Thyroid gland (tissue), 4 donors: ENCODE measurements at regions not wholly inside any gene's neighbourhood (a gene's known extent, or its start where the extent isn't known, plus 50 kb on each side); places are given as distances from the start of the nearest gene placed in this dataset.
A peak's percentile ranks its signal among the peaks of the same experiment; 100 is the strongest.

ENCODE experiments used
- DNase-seq, 2 donors: peaks; one replicate each; pipeline ENCODE4 v3.0.0-alpha.2; 2019
- H3K27ac ChIP-seq, 3 donors: fragments of 200-600 bp; sonication (generic); 1 replicate in 2 of 3; 2 replicates in 1 of 3; pipeline ENCODE4 v1.5.1; 2016 to 2019; ENCODE audit warnings: mild to moderate bottlenecking in 1 of 3, moderate library complexity in 1 of 3
- H3K27me3 ChIP-seq: fragments of 200-600 bp; sonication (generic); one replicate; pipeline ENCODE4 v1.5.1; 2019
- H3K36me3 ChIP-seq, 2 donors: fragments of 200-600 bp; sonication (generic); one replicate each; pipeline ENCODE4 v1.5.1; 2016 to 2019
- H3K4me1 ChIP-seq, 2 donors: fragments of 200-600 bp; sonication (generic); one replicate each; pipeline ENCODE4 v1.5.1; 2017 to 2019
- H3K4me3 ChIP-seq, 3 donors: fragments of 200-600 bp; sonication (generic); replicated peaks in 1 of 3; 1 replicate in 2 of 3; 2 replicates in 1 of 3; pipeline ENCODE4 v1.5.1; 2016; ENCODE audit warnings: mild to moderate bottlenecking in 1 of 3
- H3K9me3 ChIP-seq: fragments of 200-600 bp; sonication (generic); one replicate; pipeline ENCODE4 v1.5.1; 2017
- CTCF ChIP-seq, 6 experiments: fragments of 200-600 bp in 3 of 6; fragments of 450-650 bp in 3 of 6; sonication (generic) in 3 of 6; IDR thresholded peaks; one replicate each; pipeline ENCODE4 v1.5.1; 2016 to 2019; ENCODE audit warnings: antibody characterized with exemption in 6 of 6, mild to moderate bottlenecking in 2 of 6, inconsistent platforms in 1 of 6, moderate library complexity in 1 of 6
- POLR2A ChIP-seq, 2 donors: fragments of 450-650 bp; IDR thresholded peaks; one replicate each; pipeline ENCODE4 v1.6.1; 2017; ENCODE audit warnings: antibody characterized with exemption in 2 of 2, mild to moderate bottlenecking in 2 of 2, moderate library complexity in 1 of 2
- WGBS, 2 donors: methylation state at CpG; one replicate each; pipeline ENCODE4 v1.1.5; 2017; 5-methylcytosine and 5-hydroxymethylcytosine counted together
- intact Hi-C: fragments of 100-400 bp; cut with DNase I; formaldehyde crosslinking; loops from one replicate; pipeline ENCODE4 v1.15.1; 2023

GRCh38 chr1:87940421-87940820 is 611.7 kb downstream of the LMO4 start:
- no peaks in the 10 kb centered on the region for H3K4me1 ChIP-seq
- no peak for DNase-seq
- no peaks in the 10 kb centered on the region for H3K36me3 ChIP-seq
- intact Hi-C loops, result no loop called here
- H3K27ac ChIP-seq, result no peak overlapping the region
- TF ChIP-seq POLR2A (IDR thresholded peaks at IDR 0.05), result no peak
- no peak for TF ChIP-seq CTCF (IDR thresholded peaks at IDR 0.05)
- H3K4me3 ChIP-seq, result no peak overlapping the region
- H3K27me3 ChIP-seq, result no peaks in the 10 kb centered on the region
- WGBS, 2 donors, result 95% methylated on average over 4 of the region's 4 CpGs
- no peaks in the 10 kb centered on the region for H3K9me3 ChIP-seq

DNA sequence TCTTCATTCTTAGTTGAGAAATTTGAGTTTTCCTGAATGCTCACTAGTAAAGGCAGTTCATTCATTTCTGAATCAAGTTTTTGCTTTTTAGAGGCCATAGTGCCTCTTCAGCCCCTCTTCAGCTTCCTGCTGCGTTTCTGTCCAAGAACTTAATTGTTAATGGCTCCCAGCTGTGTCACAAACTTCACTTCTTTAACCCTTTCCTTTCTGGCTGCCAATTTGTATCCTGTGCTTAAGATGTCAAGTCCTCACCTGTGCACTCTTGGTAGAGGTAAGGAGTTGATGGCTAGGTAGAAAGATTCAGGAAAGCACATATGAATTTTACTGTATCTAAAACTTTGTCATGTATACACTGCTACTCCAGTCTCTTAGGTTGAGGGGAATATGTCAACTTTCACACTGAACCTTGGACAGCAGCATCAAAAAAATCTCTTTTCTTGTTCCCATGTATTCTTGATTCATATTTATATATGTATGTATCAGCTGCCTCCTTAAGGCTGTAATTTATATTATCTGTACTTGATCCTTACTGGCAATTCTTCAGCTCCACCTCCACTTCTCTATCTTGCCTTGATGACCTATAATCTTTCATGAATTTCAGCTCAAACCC is 612.8 kb downstream of the LMO4 start:
- DNase-seq, result no peak
- intact Hi-C loops, result no loop called here
- Histone ChIP-seq H3K4me1 (no peaks in the 10 kb centered on the region), H3K9me3 (no peaks in the 10 kb centered on the region), H3K4me3 (no peak overlapping the region), H3K36me3 (no peaks in the 10 kb centered on the region), H3K27ac (no peak overlapping the region), H3K27me3 (no peaks in the 10 kb centered on the region)
- TF ChIP-seq CTCF (IDR thresholded peaks at IDR 0.05) (no peak), POLR2A (IDR thresholded peaks at IDR 0.05) (no peak)
- WGBS, 2 donors, result 0% methylated on average over 1 of the region's 1 CpG

GRCh38 chr1:87942165-87942564 is 613.5 kb downstream of the LMO4 start:
- H3K36me3 ChIP-seq, result no peaks in the 10 kb centered on the region
- 33 to 71% methylated on average over 1 of the region's 1 CpG for WGBS, 2 donors
- H3K4me1 ChIP-seq, result no peaks in the 10 kb centered on the region
- H3K27me3 ChIP-seq, result no peaks in the 10 kb centered on the region
- intact Hi-C loops, result no loop called here
- TF ChIP-seq POLR2A (IDR thresholded peaks at IDR 0.05) (no peak), CTCF (IDR thresholded peaks at IDR 0.05) (no peak)
- no peak overlapping the region for H3K27ac ChIP-seq
- H3K4me3 ChIP-seq, result no peak overlapping the region
- DNase-seq, result peak in 1 of 2 donors; percentile 21
- H3K9me3 ChIP-seq, result no peaks in the 10 kb centered on the region

DNA sequence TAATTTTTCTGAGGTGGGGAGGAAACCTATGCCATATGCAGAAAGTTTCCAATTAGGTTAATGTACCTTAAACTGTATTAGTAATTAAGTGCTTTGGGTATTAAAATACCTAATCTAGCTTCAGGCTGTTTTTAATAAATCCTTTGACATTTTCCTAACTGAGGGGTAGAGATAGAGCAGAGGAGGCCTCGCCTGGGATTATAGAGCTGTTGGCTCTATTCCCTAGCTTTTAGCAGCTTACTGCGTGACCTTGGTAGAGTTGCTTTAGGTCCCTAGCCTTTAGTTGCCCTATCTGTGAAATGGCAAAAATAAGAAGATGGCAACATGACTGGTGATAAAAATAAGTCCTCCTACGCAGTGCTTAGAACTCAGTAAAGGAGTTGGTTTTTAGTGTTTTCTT is 621.0 kb downstream of the LMO4 start:
- Histone ChIP-seq H3K27ac (no peak overlapping the region), H3K27me3 (no peaks in the 10 kb centered on the region), H3K4me3 (no peak overlapping the region), H3K4me1 (peaks cover 2 to 9% of the 10 kb centered on the region in 2 donors), H3K9me3 (no peaks in the 10 kb centered on the region), H3K36me3 (no peaks in the 10 kb centered on the region)
- intact Hi-C loops, result loop anchor here (10.0 kb wide), 2 partner anchors 615 to 655 kb away; no protein-coding TSS in a partner anchor
- WGBS, 2 donors, result 71 to 75% methylated on average over 3 of the region's 3 CpGs
- no peak for DNase-seq
- TF ChIP-seq POLR2A (IDR thresholded peaks at IDR 0.05), result no peak
- TF ChIP-seq CTCF (IDR thresholded peaks at IDR 0.05), result no peak

GRCh38 chr1:87950369-87950768 is 621.7 kb downstream of the LMO4 start:
- WGBS, 2 donors, result 20 to 23% methylated on average over 3 of the region's 3 CpGs
- H3K4me3 ChIP-seq, result no peak overlapping the region
- peaks cover 4 to 9% of the 10 kb centered on the region in 2 donors for H3K4me1 ChIP-seq
- peak; percentile 39 to 44 for DNase-seq
- H3K36me3 ChIP-seq, result no peaks in the 10 kb centered on the region
- no peak overlapping the region for H3K27ac ChIP-seq
- intact Hi-C loops, result loop anchor here (10.0 kb wide), 2 partner anchors 616 to 656 kb away; no protein-coding TSS in a partner anchor
- no peaks in the 10 kb centered on the region for H3K9me3 ChIP-seq
- TF ChIP-seq POLR2A (IDR thresholded peaks at IDR 0.05) (no peak), CTCF (IDR thresholded peaks at IDR 0.05) (no peak)
- no peaks in the 10 kb centered on the region for H3K27me3 ChIP-seq
